ENCODE measurements at regions not wholly inside any gene's neighbourhood (a gene's known extent, or its start where the extent isn't known, plus 50 kb on each side); places are given as distances from the start of the nearest gene placed in this dataset.

GRCh38 chr6:168231393-168231957 is 88.1 kb downstream of the DACT2 start:
- DNase-seq = no peak
- in situ Hi-C loops (cut with MboI; ENCODE audit: low pct_unique_long_range_greater_than_20kb, low sequenced_read_pairs) = no loop called here

- DNase-seq = no peak
- in situ Hi-C loops (cut with MboI; ENCODE audit: low pct_unique_long_range_greater_than_20kb, low sequenced_read_pairs) = no loop called here
Measured at GRCh38 chr6:168229368-168229752, 90.2 kb downstream of the DACT2 start.

- in situ Hi-C loops (cut with MboI; ENCODE audit: low pct_unique_long_range_greater_than_20kb, low sequenced_read_pairs) = no loop called here
Measured at GRCh38 chr6:168228676-168229367, 90.8 kb downstream of the DACT2 start.

GRCh38 chr6:168227840-168228239 is 91.7 kb downstream of the DACT2 start:
- in situ Hi-C loops (cut with MboI; ENCODE audit: low pct_unique_long_range_greater_than_20kb, low sequenced_read_pairs) = no loop called here
- DNase-seq = no peak

More at GRCh38 chr6:168228676-168229367, 90.8 kb downstream of the DACT2 start:
- DNase-seq = no peak

GRCh38 chr6:168226902-168227318 is 92.7 kb downstream of the DACT2 start:
- in situ Hi-C loops (cut with MboI; ENCODE audit: low pct_unique_long_range_greater_than_20kb, low sequenced_read_pairs) = no loop called here

GRCh38 chr6:168226061-168226752 is 93.4 kb downstream of the DACT2 start:
- DNase-seq = no peak
- in situ Hi-C loops (cut with MboI; ENCODE audit: low pct_unique_long_range_greater_than_20kb, low sequenced_read_pairs) = no loop called here

More at GRCh38 chr6:168226902-168227318, 92.7 kb downstream of the DACT2 start:
- DNase-seq = no peak

GRCh38 chr6:168225471-168225911 is 94.1 kb downstream of the DACT2 start:
- DNase-seq = no peak
- in situ Hi-C loops (cut with MboI; ENCODE audit: low pct_unique_long_range_greater_than_20kb, low sequenced_read_pairs) = no loop called here

GRCh38 chr6:168223755-168224154 is 95.8 kb downstream of the DACT2 start:
- in situ Hi-C loops (cut with MboI; ENCODE audit: low pct_unique_long_range_greater_than_20kb, low sequenced_read_pairs) = no loop called here
- no peak for DNase-seq

- in situ Hi-C loops (cut with MboI; ENCODE audit: low pct_unique_long_range_greater_than_20kb, low sequenced_read_pairs) = no loop called here
- no peak for DNase-seq
Measured at GRCh38 chr6:168223150-168223549, 96.4 kb downstream of the DACT2 start.

GRCh38 chr6:168222115-168223043 is 97.2 kb downstream of the DACT2 start:
- DNase-seq = no peak
- in situ Hi-C loops (cut with MboI; ENCODE audit: low pct_unique_long_range_greater_than_20kb, low sequenced_read_pairs) = no loop called here

GRCh38 chr6:168221497-168222079 is 98.0 kb downstream of the DACT2 start:
- in situ Hi-C loops (cut with MboI; ENCODE audit: low pct_unique_long_range_greater_than_20kb, low sequenced_read_pairs) = no loop called here
- DNase-seq = no peak

GRCh38 chr6:168221000-168221399 is 98.6 kb downstream of the DACT2 start:
- DNase-seq = peak; percentile 11
- in situ Hi-C loops (cut with MboI; ENCODE audit: low pct_unique_long_range_greater_than_20kb, low sequenced_read_pairs) = no loop called here

GRCh38 chr6:168219804-168220203 is 99.8 kb downstream of the DACT2 start:
- in situ Hi-C loops (cut with MboI; ENCODE audit: low pct_unique_long_range_greater_than_20kb, low sequenced_read_pairs) = no loop called here
- DNase-seq = no peak

GRCh38 chr6:168218785-168219566 is 100.6 kb downstream of the DACT2 start:
- in situ Hi-C loops (cut with MboI; ENCODE audit: low pct_unique_long_range_greater_than_20kb, low sequenced_read_pairs) = no loop called here
- no peak for DNase-seq

GRCh38 chr6:168217880-168218537 is 101.6 kb downstream of the DACT2 start:
- in situ Hi-C loops (cut with MboI; ENCODE audit: low pct_unique_long_range_greater_than_20kb, low sequenced_read_pairs) = no loop called here
- no peak for DNase-seq

GRCh38 chr6:168217216-168217879 is 102.2 kb downstream of the DACT2 start:
- in situ Hi-C loops (cut with MboI; ENCODE audit: low pct_unique_long_range_greater_than_20kb, low sequenced_read_pairs) = no loop called here
- no peak for DNase-seq

GRCh38 chr6:168216751-168217191 is 102.8 kb downstream of the DACT2 start:
- DNase-seq = no peak
- in situ Hi-C loops (cut with MboI; ENCODE audit: low pct_unique_long_range_greater_than_20kb, low sequenced_read_pairs) = no loop called here
